Endothelial cell of umbilical vein (primary cell): ENCODE measurements at regions not wholly inside any gene's neighbourhood (a gene's known extent, or its start where the extent isn't known, plus 50 kb on each side); places are given as distances from the start of the nearest gene placed in this dataset.

ENCODE experiments used
- BruUV-seq: library from RNA; stranded (reverse); fragments of 400-500 nt; replicated peaks from 2 replicates; lab custom pipeline; 2021; lab: Mats Ljungman, UMichigan
- CTCF ChIA-PET: fragments of 300-600, 350-600 bp; sonication (Branson Sonifier 250); formaldehyde crosslinking; loops from one replicate; lab custom pipeline; 2021; ENCODE audit warnings: antibody characterized with exemption, inconsistent platforms; lab: Charles Lee
- POLR2A ChIA-PET: fragments of 300-600, 350-600 bp; sonication (Branson Sonifier 250); formaldehyde crosslinking; loops from one replicate; lab custom pipeline; 2021; ENCODE audit warnings: antibody characterized with exemption, inconsistent platforms; lab: Charles Lee
- DNase-seq: peaks from one replicate; pipeline ENCODE4 v3.0.0-alpha.2; 2011; ENCODE audit warnings: low read depth, low spot score
- FAIRE-seq: peaks from 2 replicates; lab custom pipeline; 2011; peaks lifted over from hg19 to GRCh38; lab: Jason Lieb, UNC
- H2AFZ ChIP-seq: 2 replicates; pipeline ENCODE4 v1.6.0; 2012; ENCODE audit warnings: low read depth, low read length, control low read depth, inconsistent platforms
- H3K27ac ChIP-seq: 2 replicates; pipeline ENCODE4 v1.5.1; 2011; ENCODE audit warnings: low read depth, mild to moderate bottlenecking, control low read depth, low read length, moderate library complexity; ENCODE audit not compliant: insufficient read depth
- H3K27me3 ChIP-seq, 2 experiments: 2 replicates each; pipeline versions ENCODE4 v1.6.0 to v1.6.1; 2011; ENCODE audit warnings: low read length in 2 of 2, mixed read lengths in 1 of 2; ENCODE audit not compliant: control insufficient read depth in 2 of 2, insufficient read depth in 2 of 2
- H3K36me3 ChIP-seq, 2 experiments: 2 replicates in 1 of 2; 3 replicates in 1 of 2; pipeline ENCODE4 v1.5.1; 2011; ENCODE audit warnings: low read length in 2 of 2, mild to moderate bottlenecking in 1 of 2, moderate library complexity in 1 of 2; ENCODE audit not compliant: control insufficient read depth in 2 of 2, insufficient read depth in 2 of 2; ENCODE audit errors: extremely low read depth in 1 of 2
- H3K4me1 ChIP-seq: 3 replicates; pipeline ENCODE4 v1.5.1; 2011; ENCODE audit warnings: mild to moderate bottlenecking, low read length; ENCODE audit not compliant: control insufficient read depth, insufficient read depth; ENCODE audit errors: extremely low read depth
- H3K4me2 ChIP-seq: 2 replicates; pipeline ENCODE4 v1.6.1; 2011; ENCODE audit warnings: low read length, control low read depth, mixed read lengths; ENCODE audit not compliant: insufficient read depth
- H3K4me3 ChIP-seq, 3 experiments: fragments of 200-600 bp in 1 of 3; sonication (generic), shearing (Covaris generic) in 1 of 3; replicated peaks in 1 of 3; 2 replicates each; pipeline ENCODE4 v1.5.1; 2011 to 2016; ENCODE audit warnings: control low read depth in 3 of 3, low read length in 3 of 3, mild to moderate bottlenecking in 2 of 3, inconsistent platforms in 1 of 3, low read depth in 1 of 3, moderate library complexity in 1 of 3; ENCODE audit not compliant: insufficient read depth in 1 of 3
- H3K79me2 ChIP-seq: 2 replicates; pipeline ENCODE4 v1.6.0; 2012; ENCODE audit warnings: low read length, inconsistent platforms; ENCODE audit not compliant: control insufficient read depth, insufficient read depth
- H3K9ac ChIP-seq: replicated peaks from 2 replicates; pipeline ENCODE3; 2011; ENCODE audit warnings: low read length, control low read depth; ENCODE audit not compliant: insufficient read depth; ENCODE audit errors: extremely low read depth
- H3K9me1 ChIP-seq: replicated peaks from 3 replicates; pipeline ENCODE4 v1.6.0; 2011; ENCODE audit warnings: mild to moderate bottlenecking, low read length; ENCODE audit not compliant: control insufficient read depth, insufficient read depth; ENCODE audit errors: extremely low read depth
- H3K9me3 ChIP-seq: replicated peaks from 2 replicates; pipeline ENCODE4 v1.5.1; 2012; ENCODE audit warnings: low read length, inconsistent platforms; ENCODE audit not compliant: control insufficient read depth, insufficient read depth
- H4K20me1 ChIP-seq: replicated peaks from 2 replicates; pipeline ENCODE3; 2011; ENCODE audit warnings: mild to moderate bottlenecking, low read length; ENCODE audit not compliant: control insufficient read depth, insufficient read depth; ENCODE audit errors: extremely low read depth
- CTCF ChIP-seq, 2 donors: IDR thresholded peaks; 1 replicate in 1 of 2; 2 replicates in 1 of 2; pipeline ENCODE4 v1.5.1; 2011; ENCODE audit warnings: low read length in 2 of 2, mild to moderate bottlenecking in 2 of 2, moderate library complexity in 2 of 2, control low read depth in 1 of 2, inconsistent platforms in 1 of 2, low read depth in 1 of 2; ENCODE audit not compliant: insufficient read depth in 1 of 2; ENCODE audit errors: extremely low read depth in 1 of 2
- EZH2 ChIP-seq: IDR thresholded peaks from 2 replicates; pipeline ENCODE4 v1.6.1; 2012; ENCODE audit warnings: borderline replicate concordance, low read depth, mild to moderate bottlenecking, moderate library complexity, low read length, inconsistent platforms; ENCODE audit not compliant: severe bottlenecking
- FOS ChIP-seq: IDR thresholded peaks from 2 replicates; pipeline ENCODE4 v1.6.1; 2011; ENCODE audit warnings: mild to moderate bottlenecking, low read length, moderate library complexity, borderline replicate concordance; ENCODE audit not compliant: insufficient read depth
- GATA2 ChIP-seq: IDR thresholded peaks from 2 replicates; pipeline ENCODE4 v1.7.0; 2011; ENCODE audit warnings: low read depth, mild to moderate bottlenecking, moderate library complexity, mixed read lengths, low read length; ENCODE audit not compliant: insufficient read length, insufficient read depth
- JUN ChIP-seq: IDR thresholded peaks from 2 replicates; pipeline ENCODE4 v1.6.1; 2011; ENCODE audit warnings: borderline replicate concordance, low read depth; ENCODE audit not compliant: insufficient read length, insufficient read depth
- MAX ChIP-seq: IDR thresholded peaks from 2 replicates; pipeline ENCODE4 v1.6.1; 2011; ENCODE audit not compliant: insufficient read depth, insufficient read length
- MYC ChIP-seq: IDR thresholded peaks from one replicate; pipeline ENCODE4 v1.6.1; 2011; ENCODE audit warnings: mild to moderate bottlenecking, low read depth, low read length
- POLR2A ChIP-seq: IDR thresholded peaks from 2 replicates; pipeline ENCODE4 v1.6.1; 2012; ENCODE audit warnings: low read depth, mild to moderate bottlenecking, control low read depth, low read length
- POLR2AphosphoS5 ChIP-seq: IDR thresholded peaks from 2 replicates; pipeline ENCODE4 v1.6.1; 2012; ENCODE audit warnings: low read depth, mild to moderate bottlenecking, control low read depth, low read length, moderate library complexity; ENCODE audit not compliant: insufficient read depth
- dilution Hi-C: fragments of 300-500 bp; cut with MboI; formaldehyde crosslinking; loops from one replicate; pipeline ENCODE4 v1.15.0; 2019; ENCODE audit warnings: low sequenced_read_pairs; ENCODE audit not compliant: extremely low pct_ligation_motif_present
- intact Hi-C: fragments of 100-400 bp; cut with micrococcal nuclease; formaldehyde crosslinking; loops from one replicate; pipeline ENCODE4 v1.10.0; 2022

- H3K4me2 ChIP-seq, result no peak overlapping the region
- H3K9me3 ChIP-seq, result no peaks in the 10 kb centered on the region
- CTCF ChIA-PET, result interaction anchor here (0.8 to 2.3 kb wide), 3 partner anchors 162 to 216 kb away, joined by 3 to 6 read pairs (median 4); no protein-coding TSS in a partner anchor
- H2AFZ ChIP-seq, result no peak overlapping the region
- H4K20me1 ChIP-seq, result no peaks in the 10 kb centered on the region
- FAIRE-seq (no peak), DNase-seq (no peak)
- no peak overlapping the region for H3K4me3 ChIP-seq
- BruUV-seq, result no TSS peak
- H3K27me3 ChIP-seq, result no peaks in the 10 kb centered on the region
- H3K79me2 ChIP-seq, result no peaks in the 10 kb centered on the region
- no peaks in the 10 kb centered on the region for H3K36me3 ChIP-seq
- no peaks in the 10 kb centered on the region for H3K9me1 ChIP-seq
- no peak overlapping the region for H3K9ac ChIP-seq
- TF ChIP-seq EZH2 (no peak), MAX (no peak), CTCF (IDR thresholded peaks at IDR 0.05; ENCODE audit: extremely low read depth in 1 of 2, insufficient read depth in 1 of 2, low read depth in 1 of 2, low read length in 2 of 2) (no peak), POLR2A (no peak), GATA2 (no peak), POLR2AphosphoS5 (no peak), FOS (no peak), MYC (no peak), JUN (no peak)
- dilution Hi-C loops, result loop anchor here (25.0 kb wide), 1 partner anchor 203 kb away; no protein-coding TSS in a partner anchor
- intact Hi-C loops, result no loop called here
- no peak overlapping the region for H3K27ac ChIP-seq
- H3K4me1 ChIP-seq, result no peaks in the 10 kb centered on the region
- POLR2A ChIA-PET, result no interaction called here
Observed at GRCh38 chr1:181208967-181209366, 120.5 kb downstream of the IER5 start.
